PC-3 (cell line): ENCODE measurements at regions not wholly inside any gene's neighbourhood (a gene's known extent, or its start where the extent isn't known, plus 50 kb on each side); places are given as distances from the start of the nearest gene placed in this dataset.

Experiments used
- ATAC-seq: fragments of 200-7000 bp; cut with Tn5 transposase; 2 replicates; pipeline ENCODE4 v1.9.1; 2020; ENCODE audit warnings: mild to moderate bottlenecking, moderate library complexity
- BruUV-seq: library from RNA; stranded (reverse); fragments of 400-500 nt; replicated peaks from 2 replicates; lab custom pipeline; 2021; lab: Mats Ljungman, UMichigan
- CTCF ChIA-PET: fragments of 300-600 bp; sonication (Branson Sonifier 250); formaldehyde crosslinking; loops from one replicate; lab custom pipeline; 2022; ENCODE audit warnings: antibody characterized with exemption; lab: Charles Lee
- POLR2A ChIA-PET: fragments of 300-600 bp; sonication (Branson Sonifier 250); formaldehyde crosslinking; loops from one replicate; lab custom pipeline; 2022; ENCODE audit warnings: antibody characterized with exemption; ENCODE audit not compliant: unreplicated experiment; lab: Charles Lee
- DNase-seq: peaks from one replicate; pipeline ENCODE4 v3.0.0-alpha.2; 2015
- H2AFZ ChIP-seq: fragments of 300-600 bp; sonication (generic); 2 replicates; pipeline ENCODE4 v1.6.0; 2016; ENCODE audit warnings: antibody characterized with exemption, low read length
- H3F3A ChIP-seq: fragments of 300-600 bp; sonication (generic); one replicate; pipeline ENCODE4 v1.6.0; 2017; ENCODE audit warnings: antibody characterized with exemption, low read length, control low read depth, mild to moderate bottlenecking; ENCODE audit not compliant: unreplicated experiment
- H3K27ac ChIP-seq: fragments of 300-600 bp; sonication (generic); 2 replicates; pipeline ENCODE4 v1.5.1; 2016; ENCODE audit warnings: mild to moderate bottlenecking, low read length
- H3K27me3 ChIP-seq: fragments of 300-600 bp; sonication (generic); 2 replicates; pipeline ENCODE4 v1.6.1; 2016; ENCODE audit warnings: low read length, mixed read lengths
- H3K36me3 ChIP-seq: fragments of 300-600 bp; sonication (generic); 2 replicates; pipeline ENCODE4 v1.6.1; 2016; ENCODE audit warnings: low read depth, mixed run types, low read length, mixed read lengths
- H3K4me1 ChIP-seq: fragments of 300-600 bp; sonication (generic); 2 replicates; pipeline ENCODE4 v1.5.1; 2016; ENCODE audit warnings: low read length; ENCODE audit not compliant: insufficient read depth
- H3K4me2 ChIP-seq: fragments of 300-600 bp; sonication (generic); 2 replicates; pipeline ENCODE4 v1.6.0; 2016; ENCODE audit warnings: low read length
- H3K4me3 ChIP-seq: fragments of 300-600 bp; sonication (generic); 2 replicates; pipeline ENCODE4 v1.5.1; 2016; ENCODE audit warnings: mild to moderate bottlenecking, low read length, mixed read lengths
- H3K79me2 ChIP-seq: fragments of 300-600 bp; sonication (generic); 2 replicates; pipeline ENCODE4 v1.6.1; 2017; ENCODE audit warnings: low read length, mixed read lengths
- H3K9ac ChIP-seq: fragments of 300-600 bp; sonication (generic); 2 replicates; pipeline ENCODE4 v1.6.0; 2016; ENCODE audit warnings: mild to moderate bottlenecking, low read length
- H3K9me2 ChIP-seq: fragments of 300-600 bp; sonication (generic); replicated peaks from 2 replicates; pipeline ENCODE4 v1.6.1; 2016; ENCODE audit warnings: mixed run types, low read length, mixed read lengths
- H3K9me3 ChIP-seq: fragments of 300-600 bp; sonication (generic); 2 replicates; pipeline ENCODE4 v1.6.1; 2016; ENCODE audit warnings: low read length, mixed read lengths
- H4K20me1 ChIP-seq: fragments of 300-600 bp; sonication (generic); 2 replicates; pipeline ENCODE4 v1.6.1; 2016; ENCODE audit warnings: low read length, mixed read lengths
- EZH2 ChIP-seq: fragments of 300-600 bp; sonication (generic); IDR thresholded peaks from one replicate; pipeline ENCODE4 v1.6.1; 2017; ENCODE audit warnings: antibody characterized with exemption, mild to moderate bottlenecking, low read length; ENCODE audit not compliant: unreplicated experiment
- EZH2phosphoT487 ChIP-seq: fragments of 300-600 bp; sonication (generic); IDR thresholded peaks from 2 replicates; pipeline ENCODE4 v1.6.1; 2018; ENCODE audit warnings: mild to moderate bottlenecking, antibody characterized with exemption, low read length, borderline replicate concordance
- intact Hi-C: fragments of 100-400 bp; cut with micrococcal nuclease; formaldehyde crosslinking; loops from 2 replicates; pipeline ENCODE4 v1.9.0; 2023
- TF ChIP-seq, protein P1 (sequence below): fragments of 300-600 bp; sonication (generic); conservative IDR thresholded peaks from 2 replicates; pipeline ENCODE4 v1.5.1; 2017; ENCODE audit warnings: antibody characterized with exemption, low read depth, mild to moderate bottlenecking, low read length

DNA sequence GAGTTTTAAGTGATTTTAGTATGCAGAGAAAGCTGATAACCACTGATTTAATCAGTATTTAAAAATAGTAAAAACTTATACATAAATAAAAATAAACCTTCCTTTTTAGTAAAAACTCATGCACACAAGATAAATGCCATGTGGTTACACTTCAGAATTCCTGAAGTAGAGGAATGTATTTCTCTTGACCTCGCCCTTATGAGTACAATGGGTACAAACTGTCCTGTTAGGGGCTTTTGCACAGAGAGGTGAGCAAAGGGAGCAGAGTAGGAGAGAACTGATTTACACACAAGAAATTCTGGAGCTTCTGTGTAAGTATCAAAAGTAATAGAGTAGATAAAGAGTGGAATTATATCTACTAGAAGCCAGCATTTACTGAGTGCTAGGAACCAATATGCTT lies 279.6 kb downstream of the PPP1R3A start:
- no peaks in the 10 kb centered on the region for H3K36me3 ChIP-seq
- H2AFZ ChIP-seq, result no peak overlapping the region
- no peak for TF ChIP-seq EZH2
- TF ChIP-seq, protein P1, sequence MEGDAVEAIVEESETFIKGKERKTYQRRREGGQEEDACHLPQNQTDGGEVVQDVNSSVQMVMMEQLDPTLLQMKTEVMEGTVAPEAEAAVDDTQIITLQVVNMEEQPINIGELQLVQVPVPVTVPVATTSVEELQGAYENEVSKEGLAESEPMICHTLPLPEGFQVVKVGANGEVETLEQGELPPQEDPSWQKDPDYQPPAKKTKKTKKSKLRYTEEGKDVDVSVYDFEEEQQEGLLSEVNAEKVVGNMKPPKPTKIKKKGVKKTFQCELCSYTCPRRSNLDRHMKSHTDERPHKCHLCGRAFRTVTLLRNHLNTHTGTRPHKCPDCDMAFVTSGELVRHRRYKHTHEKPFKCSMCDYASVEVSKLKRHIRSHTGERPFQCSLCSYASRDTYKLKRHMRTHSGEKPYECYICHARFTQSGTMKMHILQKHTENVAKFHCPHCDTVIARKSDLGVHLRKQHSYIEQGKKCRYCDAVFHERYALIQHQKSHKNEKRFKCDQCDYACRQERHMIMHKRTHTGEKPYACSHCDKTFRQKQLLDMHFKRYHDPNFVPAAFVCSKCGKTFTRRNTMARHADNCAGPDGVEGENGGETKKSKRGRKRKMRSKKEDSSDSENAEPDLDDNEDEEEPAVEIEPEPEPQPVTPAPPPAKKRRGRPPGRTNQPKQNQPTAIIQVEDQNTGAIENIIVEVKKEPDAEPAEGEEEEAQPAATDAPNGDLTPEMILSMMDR, result no peak
- no peak for TF ChIP-seq EZH2phosphoT487
- H3K9ac ChIP-seq, result no peak overlapping the region
- CTCF ChIA-PET, result no interaction called here
- POLR2A ChIA-PET, result no interaction called here
- ATAC-seq (no peak), DNase-seq (no peak)
- no peaks in the 10 kb centered on the region for H3K9me3 ChIP-seq
- no peak overlapping the region for H3K4me2 ChIP-seq
- H3K4me1 ChIP-seq, result no peaks in the 10 kb centered on the region
- no peaks in the 10 kb centered on the region for H3K27me3 ChIP-seq
- H4K20me1 ChIP-seq, result no peaks in the 10 kb centered on the region
- H3K9me2 ChIP-seq, result no peaks in the 10 kb centered on the region
- H3K27ac ChIP-seq, result no peak overlapping the region
- H3F3A ChIP-seq, result no peaks in the 10 kb centered on the region
- H3K79me2 ChIP-seq, result no peaks in the 10 kb centered on the region
- intact Hi-C loops, result no loop called here
- no TSS peak for BruUV-seq
- no peak overlapping the region for H3K4me3 ChIP-seq

DNA sequence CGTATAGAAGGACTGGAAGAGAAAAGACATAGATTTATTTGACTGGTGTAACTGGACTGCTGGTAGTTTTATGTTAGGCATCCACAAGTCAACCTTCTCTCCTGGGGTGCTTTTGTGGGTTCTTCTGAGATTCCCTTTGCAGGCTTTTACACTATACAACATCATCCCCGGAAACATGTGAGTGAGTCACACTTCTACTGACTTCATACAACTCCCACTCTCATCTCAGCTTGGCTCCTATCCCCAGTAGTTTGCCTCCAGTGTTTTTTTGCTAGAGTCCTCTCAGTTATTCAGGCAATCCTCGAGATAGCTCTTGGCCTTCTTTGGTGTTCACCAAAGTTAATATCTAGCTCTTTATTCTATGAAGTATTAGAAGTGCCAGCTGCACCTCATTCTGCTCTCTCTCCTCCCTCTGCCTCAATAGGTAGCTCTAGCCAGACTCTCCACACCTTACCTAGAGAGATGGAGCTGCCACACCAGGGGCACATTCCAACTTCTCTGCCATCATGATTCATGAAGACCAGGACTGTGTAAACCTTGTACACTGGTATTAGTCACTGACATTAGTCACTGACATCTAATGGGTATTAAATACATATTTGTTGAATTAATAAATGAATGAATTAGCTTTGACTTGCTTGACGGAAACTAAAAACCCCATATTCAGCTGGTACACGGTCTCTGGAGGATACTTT lies 281.9 kb downstream of the PPP1R3A start:
- Histone ChIP-seq H3K9ac (no peak overlapping the region), H3K4me1 (no peaks in the 10 kb centered on the region), H3K9me2 (no peaks in the 10 kb centered on the region), H3K36me3 (no peaks in the 10 kb centered on the region), H3F3A (no peaks in the 10 kb centered on the region), H4K20me1 (no peaks in the 10 kb centered on the region), H3K27me3 (no peaks in the 10 kb centered on the region), H3K27ac (no peak overlapping the region), H3K4me2 (no peak overlapping the region), H3K9me3 (no peaks in the 10 kb centered on the region), H2AFZ (no peak overlapping the region), H3K4me3 (no peak overlapping the region), H3K79me2 (no peaks in the 10 kb centered on the region)
- no TSS peak for BruUV-seq
- intact Hi-C loops, result no loop called here
- TF ChIP-seq EZH2phosphoT487, result no peak
- TF ChIP-seq, protein P1, result no peak
- TF ChIP-seq EZH2, result no peak
- ChIA-PET CTCF (interaction anchor here (0.6 kb wide), 1 partner anchor 1305 kb away, joined by 3 read pairs; no protein-coding TSS in a partner anchor), POLR2A (no interaction called here)
- peak; percentile 41 for DNase-seq
- ATAC-seq, result peak; percentile 97

DNA sequence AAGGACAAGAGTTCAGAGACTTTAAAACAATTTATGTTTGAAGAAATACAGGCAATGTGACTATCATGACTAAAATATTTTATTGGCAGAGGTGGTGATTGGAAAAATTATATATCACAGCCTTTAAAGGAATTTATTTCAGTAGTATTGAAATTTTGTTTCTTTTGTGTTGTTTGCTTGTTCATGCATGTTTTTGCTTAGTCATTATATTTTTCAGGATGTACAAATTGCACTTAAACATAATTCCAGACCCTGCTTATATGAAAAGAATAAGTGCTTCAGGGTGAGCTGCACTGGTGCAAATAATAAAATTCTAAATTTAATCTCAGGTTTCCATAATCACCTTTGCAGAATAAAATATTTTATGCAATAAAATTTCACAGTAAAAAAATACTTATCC lies 283.3 kb downstream of the PPP1R3A start:
- H3K4me2 ChIP-seq, result no peak overlapping the region
- H3K27me3 ChIP-seq, result no peaks in the 10 kb centered on the region
- H2AFZ ChIP-seq, result no peak overlapping the region
- POLR2A ChIA-PET, result no interaction called here
- no peak overlapping the region for H3K27ac ChIP-seq
- no peaks in the 10 kb centered on the region for H3F3A ChIP-seq
- DNase-seq, result no peak
- no peaks in the 10 kb centered on the region for H3K9me3 ChIP-seq
- no peak overlapping the region for H3K4me3 ChIP-seq
- no peaks in the 10 kb centered on the region for H4K20me1 ChIP-seq
- no peaks in the 10 kb centered on the region for H3K79me2 ChIP-seq
- ATAC-seq, result no peak
- BruUV-seq, result no TSS peak
- H3K9me2 ChIP-seq, result no peaks in the 10 kb centered on the region
- CTCF ChIA-PET, result no interaction called here
- intact Hi-C loops, result no loop called here
- no peaks in the 10 kb centered on the region for H3K36me3 ChIP-seq
- no peak overlapping the region for H3K9ac ChIP-seq
- no peak for TF ChIP-seq EZH2phosphoT487
- no peak for TF ChIP-seq EZH2
- TF ChIP-seq, protein P1, result no peak
- H3K4me1 ChIP-seq, result no peaks in the 10 kb centered on the region
